Stomach (tissue), 4 donors: ENCODE measurements at regions not wholly inside any gene's neighbourhood (a gene's known extent, or its start where the extent isn't known, plus 50 kb on each side); places are given as distances from the start of the nearest gene placed in this dataset.

ENCODE experiments used
- POLR2A ChIP-seq, 4 donors: fragments of 450-650 bp; IDR thresholded peaks; one replicate each; pipeline ENCODE4 v1.6.1; 2016; ENCODE audit warnings: antibody characterized with exemption in 4 of 4, control low read depth in 2 of 4, mild to moderate bottlenecking in 1 of 4, moderate library complexity in 1 of 4
- POLR2AphosphoS5 ChIP-seq, 3 donors: sonication (generic); formaldehyde crosslinking; IDR thresholded peaks; one replicate each; pipeline ENCODE4 v1.6.1; 2016; ENCODE audit warnings: antibody characterized with exemption in 3 of 3
- TF ChIP-seq, protein P1 (sequence below), 7 experiments: fragments of 450-650 bp in 4 of 7; fragments of 200-600 bp in 3 of 7; sonication (generic) in 3 of 7; IDR thresholded peaks; one replicate each; pipeline ENCODE4 v1.5.1; 2016 to 2019; ENCODE audit warnings: antibody characterized with exemption in 7 of 7, control low read depth in 2 of 7, mild to moderate bottlenecking in 1 of 7

- TF ChIP-seq, protein P1, sequence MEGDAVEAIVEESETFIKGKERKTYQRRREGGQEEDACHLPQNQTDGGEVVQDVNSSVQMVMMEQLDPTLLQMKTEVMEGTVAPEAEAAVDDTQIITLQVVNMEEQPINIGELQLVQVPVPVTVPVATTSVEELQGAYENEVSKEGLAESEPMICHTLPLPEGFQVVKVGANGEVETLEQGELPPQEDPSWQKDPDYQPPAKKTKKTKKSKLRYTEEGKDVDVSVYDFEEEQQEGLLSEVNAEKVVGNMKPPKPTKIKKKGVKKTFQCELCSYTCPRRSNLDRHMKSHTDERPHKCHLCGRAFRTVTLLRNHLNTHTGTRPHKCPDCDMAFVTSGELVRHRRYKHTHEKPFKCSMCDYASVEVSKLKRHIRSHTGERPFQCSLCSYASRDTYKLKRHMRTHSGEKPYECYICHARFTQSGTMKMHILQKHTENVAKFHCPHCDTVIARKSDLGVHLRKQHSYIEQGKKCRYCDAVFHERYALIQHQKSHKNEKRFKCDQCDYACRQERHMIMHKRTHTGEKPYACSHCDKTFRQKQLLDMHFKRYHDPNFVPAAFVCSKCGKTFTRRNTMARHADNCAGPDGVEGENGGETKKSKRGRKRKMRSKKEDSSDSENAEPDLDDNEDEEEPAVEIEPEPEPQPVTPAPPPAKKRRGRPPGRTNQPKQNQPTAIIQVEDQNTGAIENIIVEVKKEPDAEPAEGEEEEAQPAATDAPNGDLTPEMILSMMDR (IDR thresholded peaks at IDR 0.05), result no peak
- TF ChIP-seq POLR2A (IDR thresholded peaks at IDR 0.05) (no peak), POLR2AphosphoS5 (IDR thresholded peaks at IDR 0.05) (no peak)
These were observed 616.3 kb downstream of the TBC1D4 start for GRCh38 chr13:74865656-74866055.
